ENCODE measurements at regions not wholly inside any gene's neighbourhood (a gene's known extent, or its start where the extent isn't known, plus 50 kb on each side); places are given as distances from the start of the nearest gene placed in this dataset.

DNA sequence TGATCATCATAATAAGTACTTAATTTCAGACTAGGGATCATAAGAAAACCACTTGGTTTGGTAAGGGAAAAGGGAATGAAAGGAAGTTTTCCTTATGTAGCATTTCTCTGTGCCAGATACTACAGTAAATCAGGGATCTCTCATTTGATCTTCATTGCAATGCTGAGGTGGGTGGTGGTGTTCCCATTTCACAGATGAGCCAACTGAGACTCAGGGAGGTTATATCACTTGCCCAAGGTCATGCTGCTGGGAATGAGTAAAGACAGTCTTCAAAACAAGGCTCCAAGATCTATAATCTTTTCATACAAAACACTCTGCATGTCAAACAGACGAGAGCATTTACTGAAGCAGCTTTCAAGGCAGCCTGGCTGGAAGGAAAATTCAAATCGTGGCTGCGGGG, 124.6 kb downstream of the GP2 start:
- Histone ChIP-seq H3K27me3 (ENCODE audit: control insufficient read depth, extremely low read depth, insufficient read depth, low read length) (no peaks in the 10 kb centered on the region), H3K27ac (ENCODE audit: control insufficient read depth, insufficient read depth, low read length) (no peak overlapping the region), H4K20me1 (ENCODE audit: control insufficient read depth, extremely low read depth, insufficient read depth, low read length) (no peaks in the 10 kb centered on the region), H3K36me3 (ENCODE audit: control insufficient read depth in 2 of 2, extremely low read depth in 1 of 2, insufficient read depth in 2 of 2, low read length in 2 of 2) (no peaks in the 10 kb centered on the region), H3K9ac (ENCODE audit: control insufficient read depth, extremely low read depth, insufficient read depth, low read length) (no peak overlapping the region), H3K4me3 (ENCODE audit: control insufficient read depth in 2 of 3, extremely low read depth in 1 of 3, insufficient read depth in 2 of 3, low read depth in 1 of 3, low read length in 3 of 3) (no peak overlapping the region), H3K79me2 (ENCODE audit: control insufficient read depth, insufficient read depth, low read length) (no peaks in the 10 kb centered on the region), H3K4me2 (ENCODE audit: control insufficient read depth, extremely low read depth, insufficient read depth, low read depth, low read length) (no peak overlapping the region), H3K9me3 (ENCODE audit: control insufficient read depth, low read depth, low read length) (no peaks in the 10 kb centered on the region), H3K4me1 (ENCODE audit: control insufficient read depth, extremely low read depth, insufficient read depth, low read length) (no peaks in the 10 kb centered on the region), H3K9me1 (ENCODE audit: control insufficient read depth, extremely low read depth, insufficient read depth, low read length) (no peaks in the 10 kb centered on the region), H2AFZ (ENCODE audit: control insufficient read depth, low read length) (no peak overlapping the region)
- dilution Hi-C loops (cut with MboI; ENCODE audit: extremely low pct_ligation_motif_present, low sequenced_read_pairs): no loop called here
- no peak for DNase-seq (ENCODE audit: low read depth, low spot score)
- FAIRE-seq: no peak
- TF ChIP-seq, protein P1, sequence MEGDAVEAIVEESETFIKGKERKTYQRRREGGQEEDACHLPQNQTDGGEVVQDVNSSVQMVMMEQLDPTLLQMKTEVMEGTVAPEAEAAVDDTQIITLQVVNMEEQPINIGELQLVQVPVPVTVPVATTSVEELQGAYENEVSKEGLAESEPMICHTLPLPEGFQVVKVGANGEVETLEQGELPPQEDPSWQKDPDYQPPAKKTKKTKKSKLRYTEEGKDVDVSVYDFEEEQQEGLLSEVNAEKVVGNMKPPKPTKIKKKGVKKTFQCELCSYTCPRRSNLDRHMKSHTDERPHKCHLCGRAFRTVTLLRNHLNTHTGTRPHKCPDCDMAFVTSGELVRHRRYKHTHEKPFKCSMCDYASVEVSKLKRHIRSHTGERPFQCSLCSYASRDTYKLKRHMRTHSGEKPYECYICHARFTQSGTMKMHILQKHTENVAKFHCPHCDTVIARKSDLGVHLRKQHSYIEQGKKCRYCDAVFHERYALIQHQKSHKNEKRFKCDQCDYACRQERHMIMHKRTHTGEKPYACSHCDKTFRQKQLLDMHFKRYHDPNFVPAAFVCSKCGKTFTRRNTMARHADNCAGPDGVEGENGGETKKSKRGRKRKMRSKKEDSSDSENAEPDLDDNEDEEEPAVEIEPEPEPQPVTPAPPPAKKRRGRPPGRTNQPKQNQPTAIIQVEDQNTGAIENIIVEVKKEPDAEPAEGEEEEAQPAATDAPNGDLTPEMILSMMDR (optimal IDR thresholded peaks at IDR 0.05 in 1 of 3, IDR thresholded peaks at IDR 0.05 in 1 of 3, conservative IDR thresholded peaks at IDR 0.05 in 1 of 3; ENCODE audit: extremely low read depth in 1 of 3, insufficient read depth in 2 of 3, low read length in 3 of 3): no peak
- TF ChIP-seq EZH2 (IDR thresholded peaks at IDR 0.05; ENCODE audit: low read length): no peak

DNA sequence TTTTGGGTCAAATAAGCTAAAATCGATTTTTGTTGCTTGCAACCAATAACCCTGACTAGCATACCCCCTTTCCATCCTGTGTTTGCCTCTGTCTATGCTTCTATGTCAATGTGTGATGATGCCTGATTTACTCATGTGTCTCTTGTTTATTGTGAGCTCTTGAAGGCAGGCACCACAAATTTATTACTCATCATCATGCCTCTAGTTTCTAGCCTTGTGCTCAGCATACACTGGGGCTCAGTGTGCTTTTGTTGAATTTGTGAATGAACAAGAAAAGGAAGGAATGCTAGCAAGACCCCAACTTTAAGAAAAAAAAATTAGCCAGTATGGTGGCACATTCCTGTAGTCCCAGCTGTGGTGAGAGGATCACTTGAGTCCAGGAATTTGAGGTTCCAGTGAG, 119.1 kb upstream of the GPR139 start:
- H3K27me3 ChIP-seq (ENCODE audit: control insufficient read depth, extremely low read depth, insufficient read depth, low read length): no peaks in the 10 kb centered on the region
- TF ChIP-seq, protein P1 (optimal IDR thresholded peaks at IDR 0.05 in 1 of 3, IDR thresholded peaks at IDR 0.05 in 1 of 3, conservative IDR thresholded peaks at IDR 0.05 in 1 of 3; ENCODE audit: extremely low read depth in 1 of 3, insufficient read depth in 2 of 3, low read length in 3 of 3): no peak
- no peak for TF ChIP-seq EZH2 (IDR thresholded peaks at IDR 0.05; ENCODE audit: low read length)
- no peaks in the 10 kb centered on the region for H3K4me1 ChIP-seq (ENCODE audit: control insufficient read depth, extremely low read depth, insufficient read depth, low read length)
- FAIRE-seq (no peak), DNase-seq (ENCODE audit: low read depth, low spot score) (no peak)
- no peak overlapping the region for H2AFZ ChIP-seq (ENCODE audit: control insufficient read depth, low read length)
- no peaks in the 10 kb centered on the region for H3K9me1 ChIP-seq (ENCODE audit: control insufficient read depth, extremely low read depth, insufficient read depth, low read length)
- H3K4me2 ChIP-seq (ENCODE audit: control insufficient read depth, extremely low read depth, insufficient read depth, low read depth, low read length): no peak overlapping the region
- no peaks in the 10 kb centered on the region for H3K9me3 ChIP-seq (ENCODE audit: control insufficient read depth, low read depth, low read length)
- dilution Hi-C loops (cut with MboI; ENCODE audit: extremely low pct_ligation_motif_present, low sequenced_read_pairs): no loop called here
- no peaks in the 10 kb centered on the region for H3K79me2 ChIP-seq (ENCODE audit: control insufficient read depth, insufficient read depth, low read length)
- no peak overlapping the region for H3K4me3 ChIP-seq (ENCODE audit: control insufficient read depth in 2 of 3, extremely low read depth in 1 of 3, insufficient read depth in 2 of 3, low read depth in 1 of 3, low read length in 3 of 3)
- no peak overlapping the region for H3K9ac ChIP-seq (ENCODE audit: control insufficient read depth, extremely low read depth, insufficient read depth, low read length)
- no peaks in the 10 kb centered on the region for H3K36me3 ChIP-seq (ENCODE audit: control insufficient read depth in 2 of 2, extremely low read depth in 1 of 2, insufficient read depth in 2 of 2, low read length in 2 of 2)
- H3K27ac ChIP-seq (ENCODE audit: control insufficient read depth, insufficient read depth, low read length): no peak overlapping the region
- H4K20me1 ChIP-seq (ENCODE audit: control insufficient read depth, extremely low read depth, insufficient read depth, low read length): no peaks in the 10 kb centered on the region

Measured in keratinocyte (primary cell).